ENCODE measurements at regions not wholly inside any gene's neighbourhood (a gene's known extent, or its start where the extent isn't known, plus 50 kb on each side); places are given as distances from the start of the nearest gene placed in this dataset.

DNA sequence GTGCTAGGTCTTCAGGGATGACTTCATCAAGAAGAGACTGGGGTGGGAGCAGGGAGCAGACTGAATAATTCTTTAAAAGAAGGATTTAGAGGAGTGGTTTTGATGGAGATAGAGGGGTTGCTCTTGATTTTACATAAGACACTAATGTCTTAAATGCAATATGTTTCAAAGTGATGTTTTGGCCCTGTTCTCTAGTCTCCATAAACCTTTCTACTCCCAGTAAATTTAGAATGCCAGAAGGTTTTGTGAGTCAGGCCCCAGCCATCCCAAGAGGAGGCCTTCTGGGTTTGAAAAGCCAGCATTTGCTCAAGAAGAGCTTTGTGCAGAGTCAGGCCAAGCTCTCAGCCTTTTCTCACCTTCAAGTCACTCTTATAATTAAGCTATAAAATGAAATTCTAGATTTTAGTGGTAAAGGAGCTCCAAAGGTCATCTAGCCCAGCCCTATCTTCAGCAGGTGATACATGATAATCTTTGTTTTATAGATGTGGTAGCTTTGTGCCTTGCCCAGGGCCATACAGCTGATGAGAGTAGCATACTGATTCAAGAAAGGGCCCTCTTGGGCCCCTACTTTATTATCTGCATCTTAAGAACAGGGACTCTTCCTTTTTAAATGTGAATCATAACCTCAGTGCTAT, 122.8 kb upstream of the MTNR1B start:
- no peak for DNase-seq

DNA sequence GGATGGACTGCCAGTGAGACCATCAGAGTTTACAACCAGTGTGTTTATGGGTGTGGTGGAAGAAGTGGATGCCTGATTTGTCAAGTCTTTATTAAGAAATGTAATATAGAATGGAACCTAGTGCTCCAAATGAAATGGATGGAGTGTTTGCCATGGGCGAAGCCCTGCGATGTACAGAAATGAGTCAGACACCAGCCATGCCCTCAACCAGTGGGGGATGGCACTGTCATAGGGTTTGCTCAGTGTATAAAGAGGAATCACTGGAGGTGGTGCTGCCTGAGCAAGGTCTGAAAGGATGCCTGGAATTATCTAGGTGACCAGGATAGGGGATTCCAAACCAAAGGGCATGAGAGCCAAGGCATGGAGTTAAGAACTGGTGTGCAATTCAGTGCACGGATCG, 120.9 kb upstream of the MTNR1B start:
- no peak for DNase-seq

DNA sequence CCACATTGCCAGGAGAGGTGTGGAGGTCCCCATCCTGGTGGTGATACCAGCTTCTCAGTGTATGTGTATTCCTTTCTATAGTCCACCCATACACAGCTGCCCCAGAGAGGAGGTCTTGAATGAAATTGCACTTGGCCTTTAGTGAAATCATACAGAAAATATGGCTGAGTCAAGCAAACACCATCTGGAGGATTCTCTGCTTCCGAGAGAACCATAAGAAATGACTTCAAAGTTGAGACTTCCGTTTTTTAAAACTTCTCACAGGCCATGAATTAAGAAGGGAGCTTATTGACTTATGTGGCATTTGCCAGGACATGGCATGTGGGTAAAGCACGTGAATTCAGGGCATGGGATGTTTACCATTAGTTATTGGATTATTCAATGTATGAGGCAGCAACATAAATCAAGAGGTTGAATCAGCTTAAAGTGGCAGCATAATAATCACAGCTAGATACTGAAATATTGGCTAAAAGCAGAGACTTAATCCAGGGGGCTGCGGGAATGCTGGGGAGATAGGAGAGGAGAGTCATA, 119.1 kb upstream of the MTNR1B start:
- DNase-seq, result no peak

DNA sequence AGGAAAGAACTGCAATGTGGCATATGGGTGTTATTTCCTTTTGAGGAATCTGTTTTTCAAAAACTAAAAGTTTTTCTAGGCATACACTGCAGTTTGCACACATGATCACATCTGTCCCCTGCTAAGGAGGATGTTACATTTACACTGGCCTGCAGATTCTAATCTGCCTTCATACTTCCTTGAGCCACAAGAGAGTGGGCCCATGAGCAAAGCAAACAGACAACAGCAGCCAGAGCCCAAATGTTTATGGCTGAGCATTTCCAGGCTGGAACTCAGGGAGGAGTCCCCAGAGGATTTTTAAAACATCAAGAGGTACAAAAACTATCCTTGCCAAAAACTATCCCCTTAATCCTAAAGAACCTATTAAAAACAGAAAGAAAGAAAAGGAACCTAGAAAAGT, 117.2 kb upstream of the MTNR1B start:
- no peak for DNase-seq

DNA sequence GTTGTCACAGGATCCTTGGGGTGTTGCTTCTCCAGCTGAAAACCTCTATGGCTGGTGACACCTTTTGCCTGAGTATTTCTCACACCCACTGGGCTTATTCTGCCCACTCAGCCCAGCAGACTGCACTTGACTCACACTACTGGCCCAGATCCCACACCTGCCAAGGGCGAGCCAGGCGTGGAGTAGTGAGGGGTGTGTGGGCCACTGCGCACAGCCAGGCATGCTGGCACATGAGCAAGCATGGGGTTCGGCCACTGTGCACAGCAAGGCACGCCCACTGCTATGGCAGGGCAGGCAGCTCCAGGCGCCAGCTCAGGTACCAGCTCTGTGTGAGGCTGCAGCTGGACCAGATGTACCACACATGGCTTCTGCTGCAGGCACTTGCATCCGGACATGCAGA, 116.5 kb upstream of the MTNR1B start:
- DNase-seq, result no peak

DNA sequence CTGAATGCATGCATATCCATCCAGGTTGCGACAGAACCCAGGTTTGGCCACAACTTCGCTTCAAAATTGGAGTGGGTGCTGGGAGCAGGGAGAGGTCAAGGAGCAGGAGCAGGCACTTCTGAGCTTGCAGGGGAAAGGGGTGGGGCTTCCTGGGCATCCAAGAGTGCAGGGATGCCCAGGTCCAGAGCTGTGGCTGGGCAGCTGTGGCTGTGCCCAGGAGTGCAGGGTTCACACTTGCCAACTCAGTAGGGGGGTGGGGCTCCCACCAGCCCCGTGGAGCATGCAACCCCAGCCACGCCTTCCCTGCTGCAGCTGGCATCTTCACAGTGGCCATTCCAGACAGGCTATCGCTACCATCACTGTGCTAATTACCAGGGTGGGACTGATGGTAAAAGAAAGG, 115.3 kb upstream of the MTNR1B start:
- DNase-seq, result no peak

DNA sequence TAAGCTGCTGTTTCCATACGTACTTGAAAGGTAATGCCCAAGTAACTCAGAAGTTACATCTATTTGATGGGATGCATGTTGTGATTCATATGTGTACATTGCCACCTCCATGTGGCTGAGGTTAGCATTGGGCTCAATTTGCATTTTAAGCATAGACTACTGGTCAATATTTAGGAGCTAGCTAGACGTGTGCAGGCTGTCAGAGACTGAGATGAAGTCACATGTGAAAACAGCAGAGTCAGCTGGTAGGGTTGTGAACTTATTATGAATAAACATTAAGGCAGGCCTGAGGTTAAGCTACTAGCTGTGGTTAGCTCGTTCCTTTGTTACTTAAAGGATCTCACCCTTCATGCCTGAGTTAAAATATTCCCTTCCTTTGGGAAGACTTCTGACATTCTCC, 114.5 kb upstream of the MTNR1B start:
- no peak for DNase-seq

DNA sequence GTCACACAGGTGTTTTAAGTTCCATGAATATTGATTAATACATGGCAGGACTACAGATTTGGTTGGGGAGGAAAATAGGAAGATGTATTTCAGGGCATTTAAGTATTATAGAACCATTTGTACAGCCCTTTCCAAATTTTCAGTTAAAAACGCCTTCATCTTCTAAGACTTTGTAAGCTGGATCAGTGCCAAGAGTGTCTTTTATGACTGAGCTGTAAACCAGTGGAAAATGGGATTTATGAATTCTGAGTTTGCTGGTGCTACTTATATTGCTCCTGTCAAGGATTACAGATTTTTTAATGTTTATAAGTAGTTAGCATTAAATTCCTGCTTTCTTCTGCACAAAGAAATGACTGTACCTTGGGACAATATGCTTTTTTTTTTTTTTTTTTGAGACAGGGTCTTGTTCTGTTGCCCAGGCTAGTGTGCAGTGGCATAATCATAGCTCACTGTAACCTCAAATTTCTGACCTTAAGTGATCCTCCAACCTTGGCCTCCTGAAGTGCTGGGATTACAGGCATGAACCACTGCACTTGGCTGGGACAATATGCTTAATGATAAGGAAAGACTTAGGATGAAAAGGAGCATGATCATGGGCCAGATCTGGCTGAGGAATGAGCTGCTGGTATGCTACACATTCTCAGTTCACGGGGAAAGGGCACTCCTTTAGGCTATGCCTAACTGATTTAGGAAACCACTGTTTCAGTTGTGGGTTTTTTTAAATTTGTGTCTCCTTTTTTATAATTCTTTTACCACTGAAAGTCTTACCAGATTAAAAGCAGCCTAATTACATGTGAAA, 113.6 kb upstream of the MTNR1B start:
- no peak for DNase-seq

DNA sequence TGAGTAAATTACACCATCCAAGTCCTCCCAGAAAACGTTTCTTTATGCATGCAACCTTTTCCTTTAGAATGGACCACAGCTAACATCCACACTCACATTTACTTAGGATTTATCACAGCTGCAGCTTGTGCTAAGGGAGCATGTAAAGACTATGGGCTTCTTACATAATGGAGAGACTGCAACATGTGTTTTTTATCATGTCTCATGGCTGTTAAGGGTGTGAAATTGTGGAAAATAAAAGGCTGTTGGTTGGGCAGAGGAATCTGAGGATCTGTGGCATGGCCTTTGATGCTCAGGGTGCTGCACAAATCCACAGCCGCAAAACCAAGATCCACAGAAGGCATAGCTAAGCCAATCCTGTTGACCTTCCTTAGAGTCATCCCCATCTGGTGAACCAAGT, 112.0 kb upstream of the MTNR1B start:
- no peak for DNase-seq

DNA sequence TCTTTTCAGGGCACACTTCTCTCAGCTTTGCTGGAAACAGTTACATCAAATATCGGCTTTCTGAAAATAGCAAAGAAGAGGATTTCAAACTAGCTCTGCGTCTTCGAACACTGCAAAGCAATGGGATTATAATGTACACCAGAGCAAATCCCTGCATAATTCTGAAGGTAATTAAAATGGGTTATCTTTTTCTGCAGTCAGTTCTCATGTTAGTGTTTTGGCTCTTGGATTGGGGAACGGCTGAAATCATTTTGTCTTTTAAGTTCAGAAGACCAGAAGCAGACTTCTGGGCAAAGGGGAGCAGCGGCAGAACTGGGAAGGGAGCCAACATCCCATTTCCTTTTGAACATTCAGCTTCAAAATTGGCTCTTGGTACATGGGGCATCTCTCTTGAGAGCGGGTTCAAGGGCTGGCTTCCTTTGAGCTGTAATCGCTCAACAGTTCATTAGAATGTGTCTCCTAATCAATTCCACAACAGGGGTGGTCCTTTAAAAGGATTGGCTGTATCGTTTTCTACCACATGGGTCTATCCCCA, 110.2 kb upstream of the MTNR1B start:
- DNase-seq, result no peak

DNA sequence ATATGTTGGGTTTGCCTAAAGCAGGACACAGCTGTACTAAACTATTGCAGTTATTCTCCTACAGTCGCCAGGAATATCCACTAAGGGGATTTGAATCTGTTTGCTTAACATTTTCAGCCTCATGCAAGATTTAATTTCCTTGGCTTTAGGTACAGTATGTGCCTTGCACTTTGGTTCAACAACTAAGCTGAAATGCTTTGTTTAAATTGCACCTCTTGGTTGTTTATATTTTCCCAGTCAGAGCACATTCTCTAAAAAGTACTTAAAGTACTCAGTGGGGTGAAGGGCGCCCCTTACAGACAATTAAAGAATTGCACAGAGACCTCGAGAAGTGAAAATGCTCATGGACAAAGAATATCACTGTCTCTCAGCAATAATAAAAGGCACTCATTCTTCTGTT, 107.8 kb upstream of the MTNR1B start:
- DNase-seq, result no peak

DNA sequence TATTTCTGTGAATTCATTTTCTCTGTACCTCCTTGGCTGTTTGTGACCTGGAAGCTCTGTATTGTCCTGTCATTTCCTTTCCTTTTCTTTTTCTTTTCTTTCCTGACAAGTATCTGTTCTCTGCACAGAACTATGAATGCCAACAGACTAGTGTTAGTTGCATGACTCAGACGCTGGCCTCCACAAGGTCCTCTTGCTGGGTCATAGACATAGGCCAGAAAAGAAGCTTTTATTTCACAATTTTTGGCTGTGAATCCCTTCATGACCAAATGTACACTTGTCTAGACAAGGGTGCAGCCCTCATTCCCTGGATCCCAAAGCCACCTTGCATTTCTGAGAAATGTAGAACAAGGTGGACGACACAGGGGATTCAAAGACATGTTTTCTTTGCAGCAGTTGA, 104.1 kb upstream of the MTNR1B start:
- DNase-seq, result no peak

DNA sequence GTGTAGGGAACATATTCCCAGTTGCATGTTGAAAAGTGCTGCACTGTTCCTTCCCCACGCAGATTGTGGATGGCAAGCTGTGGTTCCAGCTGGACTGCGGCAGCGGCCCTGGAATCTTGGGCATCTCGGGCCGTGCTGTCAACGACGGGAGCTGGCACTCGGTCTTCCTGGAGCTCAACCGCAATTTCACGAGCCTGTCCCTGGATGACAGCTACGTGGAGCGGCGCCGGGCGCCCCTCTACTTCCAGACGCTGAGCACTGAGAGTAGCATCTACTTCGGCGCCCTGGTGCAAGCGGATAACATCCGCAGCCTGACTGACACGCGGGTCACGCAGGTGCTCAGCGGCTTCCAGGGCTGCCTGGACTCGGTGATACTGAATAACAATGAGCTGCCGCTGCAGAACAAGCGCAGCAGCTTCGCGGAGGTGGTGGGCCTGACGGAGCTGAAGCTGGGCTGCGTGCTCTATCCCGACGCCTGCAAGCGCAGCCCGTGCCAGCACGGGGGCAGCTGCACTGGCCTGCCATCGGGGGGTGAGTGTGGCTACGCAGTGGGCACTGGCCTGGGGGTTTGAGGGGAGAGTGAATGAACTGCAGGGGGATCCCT, 102.7 kb upstream of the MTNR1B start:
- DNase-seq, result no peak

DNA sequence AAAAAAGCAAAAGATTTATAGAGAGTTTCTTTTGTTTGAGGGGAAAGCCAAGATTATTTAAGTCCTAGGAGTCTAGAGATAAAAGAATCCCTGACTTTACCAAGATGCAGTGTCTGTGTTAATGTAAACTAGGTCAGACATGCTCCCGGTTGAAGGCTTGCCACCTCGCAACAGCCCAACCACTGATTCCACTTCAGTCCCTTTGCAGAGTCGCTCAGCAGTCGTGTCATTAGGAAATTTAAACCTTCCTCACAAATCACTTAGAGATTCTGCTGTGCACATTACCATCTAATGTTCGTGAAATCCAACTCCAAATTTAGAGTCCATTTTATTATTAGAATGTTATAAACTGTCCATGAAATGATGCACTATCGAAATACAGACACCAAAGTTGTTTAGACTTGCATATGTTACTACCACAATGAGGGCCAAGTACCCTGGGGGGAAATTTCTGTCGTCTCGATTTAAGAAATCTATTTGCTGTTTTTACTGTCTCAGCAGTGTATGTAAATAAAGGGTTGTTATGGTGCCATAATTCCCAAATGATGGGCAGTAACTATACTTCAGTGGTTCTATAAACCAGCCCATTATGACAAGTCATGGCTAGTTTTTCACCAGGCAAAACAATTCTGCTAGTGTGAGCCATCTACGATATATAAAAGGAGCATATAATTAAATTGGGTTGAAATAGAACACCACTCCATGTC, 101.4 kb upstream of the MTNR1B start:
- DNase-seq, result no peak

DNA sequence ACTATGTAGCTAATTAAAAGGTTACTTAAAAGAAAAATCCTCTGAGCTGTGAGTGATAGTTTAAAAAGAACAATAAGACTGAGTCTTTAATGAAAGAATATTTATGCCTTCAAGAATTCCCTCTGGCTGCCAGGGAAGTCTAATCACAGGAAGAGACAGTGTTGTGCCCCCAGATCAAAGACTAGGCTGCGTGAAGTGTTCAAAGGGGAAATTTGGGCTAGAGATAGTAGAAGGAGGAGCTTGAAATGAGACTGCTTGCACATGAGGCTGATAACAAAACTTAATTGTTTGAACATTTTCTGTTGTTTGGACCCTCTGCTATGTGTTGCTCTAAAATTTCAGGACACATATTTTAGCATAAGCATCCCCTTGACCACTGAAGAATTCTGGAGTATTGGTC, 99.7 kb upstream of the MTNR1B start:
- no peak for DNase-seq

DNA sequence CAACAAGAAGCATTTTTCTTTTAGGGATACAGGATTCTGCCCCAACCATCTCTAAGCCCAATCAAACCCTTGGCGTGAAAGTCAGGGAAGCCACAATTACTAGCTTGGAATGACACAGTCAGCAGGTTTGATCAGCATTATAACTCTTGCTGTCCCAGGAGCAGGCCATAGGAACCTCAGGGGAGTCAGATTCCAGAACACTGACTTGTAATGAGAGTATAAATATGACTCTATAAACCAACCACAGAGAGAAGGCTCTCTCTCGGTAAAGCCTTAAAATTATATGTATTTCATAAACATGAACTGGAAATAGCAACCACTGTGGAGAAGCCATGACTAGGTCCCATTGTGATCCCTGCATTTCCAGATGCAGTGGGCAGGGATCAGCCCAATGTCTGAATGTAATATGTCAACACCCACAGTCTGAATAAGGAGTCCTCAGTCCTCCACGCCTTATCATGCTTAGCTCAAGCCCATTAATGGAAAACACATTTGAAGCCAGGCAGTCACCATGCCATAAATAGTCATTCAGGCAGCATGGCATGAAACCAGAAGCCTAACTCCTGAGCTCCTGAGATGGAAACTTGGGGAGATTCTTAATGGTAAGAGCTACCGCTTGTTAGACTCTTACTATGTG, 99.1 kb upstream of the MTNR1B start:
- no peak for DNase-seq

DNA sequence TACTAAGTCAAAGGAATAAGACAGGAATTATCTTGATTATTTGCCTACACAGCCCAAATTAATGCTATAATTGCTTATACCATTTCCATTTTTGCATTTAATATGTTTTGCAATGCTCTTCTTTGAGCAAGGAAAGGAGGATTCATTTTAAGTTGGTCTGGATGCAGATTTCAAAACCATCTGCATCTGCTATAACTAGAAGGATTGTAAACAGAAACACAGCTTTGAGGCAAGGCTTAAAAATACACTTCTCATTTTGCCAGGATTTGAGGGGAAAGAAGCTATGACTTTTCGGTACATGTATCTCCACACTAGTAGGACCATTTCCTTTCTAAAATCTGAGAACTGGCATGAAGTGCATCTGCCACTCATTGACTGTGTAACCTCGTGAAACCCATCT, 95.9 kb upstream of the MTNR1B start:
- no peak for DNase-seq

DNA sequence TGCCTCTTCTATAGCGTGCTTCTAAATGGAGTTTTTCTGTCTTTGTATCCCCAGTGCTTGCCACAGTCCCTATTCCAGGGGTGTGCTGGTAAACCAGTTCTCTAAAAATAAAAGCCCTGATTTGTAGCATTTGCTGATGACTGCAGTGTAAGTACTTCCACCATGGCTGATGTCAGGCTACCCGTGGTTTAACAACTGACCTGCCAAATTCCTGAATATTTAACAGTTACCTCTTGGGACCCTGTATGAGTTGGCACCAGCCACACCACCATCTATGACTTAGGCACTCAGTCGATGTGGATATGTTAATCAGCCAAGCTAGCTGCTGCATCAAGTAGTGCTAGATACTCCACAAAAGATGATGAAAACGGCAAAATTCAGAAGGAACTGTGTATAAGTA, 94.0 kb upstream of the MTNR1B start:
- no peak for DNase-seq

DNA sequence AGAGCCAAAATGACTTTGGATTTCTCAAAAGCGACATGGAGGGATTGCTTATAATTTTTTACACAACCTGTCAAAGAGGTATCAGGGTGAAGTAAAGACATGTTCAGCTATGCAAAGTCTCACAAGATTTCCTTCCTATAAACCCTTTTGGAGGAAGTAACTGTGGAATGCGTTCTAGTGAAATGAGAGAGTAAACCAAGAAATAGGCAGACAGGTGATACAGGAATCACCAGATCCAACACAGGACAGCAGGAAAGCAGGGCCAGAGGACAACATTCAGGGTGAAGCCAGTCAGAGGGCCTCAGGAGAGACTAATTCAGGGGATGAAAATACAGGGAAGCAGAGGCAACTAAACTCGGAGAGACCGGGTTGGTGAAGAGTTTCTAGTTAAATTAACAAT, 90.4 kb upstream of the MTNR1B start:
- DNase-seq, result no peak

DNA sequence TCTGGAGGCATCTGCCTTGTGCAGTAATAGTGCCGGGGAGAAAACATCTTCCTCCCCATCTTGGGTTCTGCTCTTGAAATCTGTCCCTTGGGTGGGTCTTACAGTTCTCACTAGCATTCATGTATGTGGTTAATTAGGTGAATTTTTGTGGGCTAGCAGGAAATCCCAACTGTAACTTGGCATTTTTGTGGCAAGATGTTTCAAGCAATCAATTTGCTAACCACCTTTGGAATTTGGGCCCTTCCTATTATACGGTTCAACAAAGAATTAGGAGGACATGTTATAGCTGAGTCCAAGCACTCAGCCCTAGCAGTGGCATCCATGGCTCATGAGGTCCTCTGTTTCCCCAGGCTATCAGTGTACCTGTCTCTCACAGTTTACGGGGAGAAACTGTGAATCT, 89.1 kb upstream of the MTNR1B start:
- no peak for DNase-seq

DNA sequence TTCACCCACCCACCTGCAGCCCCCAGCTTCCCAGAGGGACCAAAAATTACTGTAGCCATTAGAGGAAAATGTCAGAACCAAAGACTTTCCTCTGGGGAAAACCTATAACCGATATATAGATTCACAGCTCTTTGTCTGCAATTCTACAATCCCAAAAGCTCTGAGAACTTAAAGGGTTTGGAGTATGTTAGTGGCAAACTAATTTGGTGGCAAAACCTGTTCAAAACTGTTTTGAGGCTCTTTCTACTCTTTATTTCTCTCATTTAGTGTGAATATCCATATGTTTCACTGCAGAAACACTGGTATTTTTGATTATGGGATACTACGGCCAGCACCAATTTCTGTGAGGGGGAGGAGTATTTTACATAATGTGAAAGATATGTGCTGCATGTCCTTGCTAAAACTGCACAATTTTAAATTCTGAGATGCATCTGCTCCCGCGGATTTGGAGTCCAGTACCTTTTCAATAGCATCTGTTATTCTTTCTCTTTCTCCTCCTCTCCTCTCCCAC, 87.5 kb upstream of the MTNR1B start:
- DNase-seq, result no peak

DNA sequence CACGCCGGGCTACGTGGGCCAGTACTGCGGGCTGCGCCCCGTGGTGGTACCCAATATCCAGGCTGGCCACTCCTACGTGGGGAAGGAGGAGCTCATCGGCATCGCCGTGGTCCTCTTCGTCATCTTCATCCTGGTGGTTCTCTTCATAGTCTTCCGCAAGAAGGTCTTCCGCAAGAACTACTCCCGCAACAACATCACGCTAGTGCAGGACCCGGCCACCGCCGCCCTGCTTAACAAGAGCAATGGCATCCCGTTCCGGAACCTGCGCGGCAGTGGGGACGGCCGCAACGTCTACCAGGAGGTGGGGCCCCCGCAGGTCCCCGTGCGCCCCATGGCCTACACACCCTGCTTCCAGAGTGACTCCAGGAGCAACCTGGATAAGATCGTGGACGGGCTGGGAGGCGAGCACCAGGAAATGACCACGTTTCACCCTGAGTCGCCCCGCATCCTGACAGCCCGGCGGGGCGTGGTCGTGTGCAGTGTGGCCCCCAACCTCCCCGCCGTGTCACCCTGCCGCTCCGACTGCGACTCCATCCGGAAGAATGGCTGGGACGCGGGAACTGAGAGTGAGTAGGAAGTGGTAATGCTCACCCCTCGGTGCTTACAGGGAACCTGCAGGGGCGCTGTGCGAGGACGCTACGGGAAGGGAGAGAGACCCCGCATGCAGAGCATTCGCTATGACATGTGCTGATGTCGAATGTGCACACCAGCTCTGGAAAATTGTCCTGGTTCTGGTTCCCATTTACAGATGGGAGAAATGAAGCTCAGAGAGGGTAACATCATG, 86.4 kb upstream of the MTNR1B start:
- no peak for DNase-seq

Measured in inflammatory macrophage treated with lipopolysaccharide for 1 hour (primary cell).